Fibroblast of pulmonary artery (primary cell): ENCODE measurements at regions not wholly inside any gene's neighbourhood (a gene's known extent, or its start where the extent isn't known, plus 50 kb on each side); places are given as distances from the start of the nearest gene placed in this dataset.

Experiments
- DNase-seq: peaks from one replicate; pipeline ENCODE4 v3.0.0-alpha.2; 2010; ENCODE audit warnings: low read depth
- H3K4me3 ChIP-seq: replicated peaks from 2 replicates; pipeline ENCODE4 v1.5.1; 2011; ENCODE audit warnings: low read depth, mild to moderate bottlenecking, control low read depth, low read length, moderate library complexity
- CTCF ChIP-seq: IDR thresholded peaks from 2 replicates; pipeline ENCODE4 v1.5.1; 2011; ENCODE audit warnings: mild to moderate bottlenecking, control low read depth, low read length, inconsistent platforms; ENCODE audit errors: missing control alignments

GRCh38 chr15:27681038-27681437, 418.1 kb downstream of the OCA2 start:
- no peak for DNase-seq
- no peak overlapping the region for H3K4me3 ChIP-seq
- no peak for TF ChIP-seq CTCF

- TF ChIP-seq CTCF = no peak
- no peak for DNase-seq
- no peak overlapping the region for H3K4me3 ChIP-seq
These were observed 419.2 kb downstream of the OCA2 start for GRCh38 chr15:27679731-27680471.

GRCh38 chr15:27679203-27679602, 419.9 kb downstream of the OCA2 start:
- DNase-seq = no peak
- no peak for TF ChIP-seq CTCF
- H3K4me3 ChIP-seq = no peak overlapping the region

GRCh38 chr15:27677951-27678350, 421.2 kb downstream of the OCA2 start:
- TF ChIP-seq CTCF = no peak
- DNase-seq = no peak
- no peak overlapping the region for H3K4me3 ChIP-seq

DNA sequence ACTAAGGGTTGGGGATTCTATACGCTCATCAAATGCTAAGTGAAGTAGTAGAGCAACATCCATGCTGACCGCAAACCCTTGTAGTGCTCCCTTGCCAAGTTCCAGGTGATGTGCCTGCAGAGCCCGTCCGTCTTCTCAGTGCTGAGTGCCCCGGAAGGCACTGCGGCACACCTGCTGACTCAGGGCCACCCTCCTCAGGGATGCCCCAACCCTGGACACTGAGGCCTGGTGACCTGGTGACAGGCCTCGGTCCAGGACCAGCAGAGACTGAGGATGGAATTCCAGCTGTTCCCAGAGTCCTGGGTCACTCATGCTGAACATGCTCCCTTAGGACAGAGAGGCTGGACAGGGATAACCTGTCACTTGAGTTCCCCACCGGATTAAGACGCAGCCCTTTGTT, 422.5 kb downstream of the OCA2 start:
- no peak for TF ChIP-seq CTCF
- no peak for DNase-seq
- H3K4me3 ChIP-seq = no peak overlapping the region

DNA sequence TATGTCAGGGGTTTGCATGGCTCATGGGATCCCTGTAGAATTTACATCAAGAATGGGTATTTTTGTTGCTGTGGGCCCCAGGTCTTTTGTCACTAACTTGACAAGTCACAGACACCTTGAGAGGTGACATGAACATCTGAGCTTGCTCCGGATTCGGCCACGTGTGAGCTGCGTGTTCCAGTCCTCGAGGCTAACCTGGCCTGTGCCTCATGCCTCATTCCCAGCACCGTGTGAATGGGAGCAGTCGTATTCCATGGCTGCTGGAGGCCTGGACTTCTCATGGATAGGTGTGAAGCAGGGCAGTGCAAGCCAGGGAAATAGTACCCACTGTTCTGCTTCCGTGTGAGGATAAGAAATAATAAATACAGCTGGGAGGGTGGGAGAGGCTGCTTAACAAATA, 423.5 kb downstream of the OCA2 start:
- H3K4me3 ChIP-seq = no peak overlapping the region
- DNase-seq = no peak
- TF ChIP-seq CTCF = no peak

GRCh38 chr15:27674826-27675225, 424.3 kb downstream of the OCA2 start:
- DNase-seq = no peak
- no peak for TF ChIP-seq CTCF
- no peak overlapping the region for H3K4me3 ChIP-seq
